ENCODE measurements at regions not wholly inside any gene's neighbourhood (a gene's known extent, or its start where the extent isn't known, plus 50 kb on each side); places are given as distances from the start of the nearest gene placed in this dataset.
"Not testable (repeated sequence)": the region's sequence is repeated elsewhere in the genome, so short reads cannot be mapped to it uniquely, and the experiment has no call there.

DNA sequence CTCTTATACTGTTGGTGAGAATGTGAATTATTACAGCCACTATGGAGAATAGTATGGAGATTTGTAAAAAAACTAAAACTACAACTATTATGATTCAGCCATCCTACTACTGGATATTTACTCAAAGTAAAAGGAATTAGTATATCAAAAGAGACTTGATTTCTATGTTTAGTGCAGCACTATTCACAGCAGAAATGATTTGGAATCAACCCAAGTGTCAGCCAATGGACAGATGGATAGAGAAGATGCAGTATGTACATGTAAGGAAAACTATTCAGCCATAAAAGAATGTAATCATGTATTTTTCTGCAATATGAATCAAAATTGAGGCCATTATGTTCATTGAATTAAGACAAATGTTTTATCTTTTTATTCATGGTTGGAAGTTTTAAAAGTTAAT, 1705.5 kb downstream of the SLITRK1 start:
- H3K27ac ChIP-seq = no peak overlapping the region
- TF ChIP-seq ZFX (IDR thresholded peaks at IDR 0.05) = no peak
- TF ChIP-seq CTCF (conservative IDR thresholded peaks at IDR 0.05) = no peak

- H3K27ac ChIP-seq = no peak overlapping the region
- TF ChIP-seq ZFX (IDR thresholded peaks at IDR 0.05) = no peak
- no peak for TF ChIP-seq CTCF (conservative IDR thresholded peaks at IDR 0.05)
Observed at GRCh38 chr13:82165396-82166174, 1716.7 kb downstream of the SLITRK1 start.

- H3K27ac ChIP-seq = not testable (repeated sequence)
Observed at GRCh38 chr13:82164780-82165395, 1717.4 kb downstream of the SLITRK1 start.

GRCh38 chr13:82147526-82147925, 1734.7 kb downstream of the SLITRK1 start:
- TF ChIP-seq ZFX (IDR thresholded peaks at IDR 0.05) (no peak), CTCF (conservative IDR thresholded peaks at IDR 0.05) (no peak)
- no peak overlapping the region for H3K27ac ChIP-seq

DNA sequence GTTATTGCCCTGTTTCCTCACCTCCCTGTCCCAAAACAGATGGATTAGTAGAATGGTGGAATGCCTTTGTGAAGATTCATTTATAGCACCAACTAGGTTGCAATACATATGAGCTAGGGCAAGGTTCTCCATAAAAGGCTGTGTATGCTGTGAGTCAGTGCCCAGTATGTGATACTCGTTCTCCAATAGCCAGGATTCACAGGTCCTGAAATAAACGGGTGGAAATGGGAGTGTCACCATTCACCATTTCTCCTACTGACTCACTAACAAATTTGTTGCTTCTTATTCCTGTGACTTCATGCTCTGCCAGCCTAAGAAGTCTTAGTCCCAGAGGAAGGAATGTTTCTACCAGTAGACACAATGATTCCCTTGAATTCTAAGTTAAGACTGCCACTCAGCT, 1745.4 kb downstream of the SLITRK1 start:
- TF ChIP-seq ZFX (IDR thresholded peaks at IDR 0.05) = no peak
- no peak for TF ChIP-seq CTCF (conservative IDR thresholded peaks at IDR 0.05)
- H3K27ac ChIP-seq = no peak overlapping the region

- TF ChIP-seq CTCF (conservative IDR thresholded peaks at IDR 0.05) = no peak
- no peak for TF ChIP-seq ZFX (IDR thresholded peaks at IDR 0.05)
- H3K27ac ChIP-seq = no peak overlapping the region
Observed at GRCh38 chr13:82129281-82129680, 1753.0 kb downstream of the SLITRK1 start.

- no peak overlapping the region for H3K27ac ChIP-seq
- TF ChIP-seq CTCF (conservative IDR thresholded peaks at IDR 0.05) = no peak
- no peak for TF ChIP-seq ZFX (IDR thresholded peaks at IDR 0.05)
Observed at GRCh38 chr13:82118589-82118988, 1763.7 kb downstream of the SLITRK1 start.
